ENCODE measurements at regions not wholly inside any gene's neighbourhood (a gene's known extent, or its start where the extent isn't known, plus 50 kb on each side); places are given as distances from the start of the nearest gene placed in this dataset.

DNA sequence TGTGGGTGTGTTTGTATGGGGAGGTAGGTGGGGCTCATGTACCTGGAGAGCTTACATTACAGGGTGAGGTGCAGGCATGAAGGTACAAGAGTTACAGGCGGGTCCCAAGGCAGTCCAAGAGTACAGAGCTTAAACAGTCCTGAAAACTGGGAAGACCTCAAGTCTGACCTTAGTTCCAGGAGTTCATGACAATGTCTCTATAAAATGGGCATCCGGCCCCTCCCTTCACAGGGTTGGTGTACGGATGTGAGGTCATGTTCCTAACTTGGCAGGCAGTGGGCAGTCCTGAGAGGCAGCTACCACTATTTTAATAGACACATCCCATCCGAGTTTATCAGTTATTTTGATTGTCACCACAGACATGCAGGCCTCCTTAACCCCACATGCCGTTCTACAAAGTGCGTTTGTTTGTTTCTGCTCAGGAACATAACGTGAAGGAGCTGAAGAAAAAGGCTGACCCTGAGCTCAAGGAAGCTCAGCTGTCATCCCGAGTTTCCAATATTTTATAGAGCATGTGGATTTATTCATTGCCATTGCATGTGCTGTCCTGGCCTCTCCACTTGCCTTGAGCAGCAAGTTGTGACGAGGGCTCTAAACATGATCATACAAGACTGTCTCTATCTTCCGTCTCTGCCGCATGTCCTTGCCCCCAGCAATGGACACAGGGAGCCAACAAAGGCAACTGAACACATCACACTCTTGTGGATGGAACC is 647.5 kb upstream of the IGFBP3 start (continued):
- no peak for TF ChIP-seq MAFK (IDR thresholded peaks at IDR 0.05; ENCODE audit: low read depth, low read length)

GRCh38 chr7:46567858-46568257 is 646.8 kb upstream of the IGFBP3 start:
- Histone ChIP-seq H3K36me3 (ENCODE audit: control insufficient read depth, insufficient read depth, low read length) (no peaks in the 10 kb centered on the region), H3K4me2 (ENCODE audit: low read depth, low read length) (no peak overlapping the region), H4K5ac (ENCODE audit: low read depth, low read length) (no peak overlapping the region; the same call in 1 of the 2 replicates), H3K9me1 (ENCODE audit: insufficient read depth, low read length) (peaks cover 4% of the 10 kb centered on the region), H3K4ac (ENCODE audit: low read depth, low read length) (no peak overlapping the region), H3K9ac (ENCODE audit: low read depth, low read length) (no peak overlapping the region), H2AK9ac (replicated peaks; ENCODE audit: low read depth, low read length, poor library complexity) (no peak overlapping the region), H2BK20ac (ENCODE audit: low read depth, low read length) (no peak overlapping the region), H3K14ac (replicated peaks; ENCODE audit: low read depth, low read length) (no peak overlapping the region), H2BK120ac (ENCODE audit: low read depth, low read length) (no peak overlapping the region), H4K20me1 (ENCODE audit: insufficient read depth, low read length) (no peaks in the 10 kb centered on the region), H3K27me3 (ENCODE audit: control insufficient read depth, insufficient read depth, low read length) (no peaks in the 10 kb centered on the region), H3K18ac (ENCODE audit: low read depth, low read length) (no peak overlapping the region; the same call in 1 of the 2 replicates), H2AFZ (replicated peaks; ENCODE audit: low read length, poor library complexity) (no peak overlapping the region), H3K27ac (ENCODE audit: insufficient read depth, low read length) (no peak overlapping the region), H4K8ac (ENCODE audit: low read depth in 2 of 2, low read length in 2 of 2) (no peak overlapping the region), H4K91ac (ENCODE audit: insufficient read depth, low read depth, low read length) (no peak overlapping the region), H3K4me1 (ENCODE audit: control insufficient read depth, insufficient read depth, low read length) (peaks cover 5% of the 10 kb centered on the region), H3K79me1 (ENCODE audit: low read depth in 1 of 2, low read length in 2 of 2) (no peaks in the 10 kb centered on the region), H3K23ac (ENCODE audit: low read depth, low read length) (no peak overlapping the region), H3K56ac (ENCODE audit: extremely low read depth, insufficient read depth, low read length) (no peak overlapping the region), H2AK5ac (ENCODE audit: low read depth, low read length) (peak overlapping the region; percentile 26; the same call in 1 of the 2 replicates), H3K9me3 (ENCODE audit: control insufficient read depth, insufficient read depth, low read length) (no peaks in the 10 kb centered on the region), H3K4me3 (ENCODE audit: insufficient read depth, low read depth, low read length) (no peak overlapping the region), H2BK5ac (ENCODE audit: low read depth, low read length, poor library complexity, severe bottlenecking) (no peak overlapping the region), H2BK15ac (ENCODE audit: low read depth, low read length) (no peak overlapping the region; the same call in 1 of the 3 replicates)
- POLR2A ChIA-PET (ENCODE audit: unreplicated experiment) = no interaction called here
- no CpG with 5 or more reads among the region's 6 CpGs for WGBS, 2 experiments (ENCODE audit: extremely low coverage in 2 of 2, insufficient read length in 1 of 2)
- intact Hi-C loops (cut with micrococcal nuclease) = loop anchor here (10.0 kb wide), 1 partner anchor 207 kb away; no protein-coding TSS in a partner anchor
- CTCF ChIA-PET = interaction anchor here (0.6 kb wide), 1 partner anchor 15 kb away, joined by 3 read pairs; no protein-coding TSS in a partner anchor
- ATAC-seq (ENCODE audit: low read depth) (no peak), DNase-seq (no peak)
- dilution Hi-C loops (cut with HindIII; ENCODE audit: low sequenced_read_pairs, unreplicated experiment) = no loop called here
- BruUV-seq (replicated peaks) = no TSS peak
- in situ Hi-C loops (cut with MboI; ENCODE audit: low sequenced_read_pairs) = no loop called here
- no peak for TF ChIP-seq RFX5 (IDR thresholded peaks at IDR 0.05; ENCODE audit: low read depth, low read length)
- TF ChIP-seq MAFK (IDR thresholded peaks at IDR 0.05; ENCODE audit: low read depth, low read length) = no peak
- no peak for TF ChIP-seq CEBPB (IDR thresholded peaks at IDR 0.05; ENCODE audit: low read depth, low read length)
- no peak for TF ChIP-seq ELK1 (IDR thresholded peaks at IDR 0.05; ENCODE audit: borderline replicate concordance, low read depth, low read length)
- TF ChIP-seq CHD1 (IDR thresholded peaks at IDR 0.05; ENCODE audit: low read depth, low read length) = no peak
- no peak for TF ChIP-seq RAD21 (IDR thresholded peaks at IDR 0.05; ENCODE audit: low read length)
- no peak for TF ChIP-seq BHLHE40 (IDR thresholded peaks at IDR 0.05; ENCODE audit: low read depth, low read length)
- TF ChIP-seq, protein P1, sequence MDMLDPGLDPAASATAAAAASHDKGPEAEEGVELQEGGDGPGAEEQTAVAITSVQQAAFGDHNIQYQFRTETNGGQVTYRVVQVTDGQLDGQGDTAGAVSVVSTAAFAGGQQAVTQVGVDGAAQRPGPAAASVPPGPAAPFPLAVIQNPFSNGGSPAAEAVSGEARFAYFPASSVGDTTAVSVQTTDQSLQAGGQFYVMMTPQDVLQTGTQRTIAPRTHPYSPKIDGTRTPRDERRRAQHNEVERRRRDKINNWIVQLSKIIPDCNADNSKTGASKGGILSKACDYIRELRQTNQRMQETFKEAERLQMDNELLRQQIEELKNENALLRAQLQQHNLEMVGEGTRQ (IDR thresholded peaks at IDR 0.05; ENCODE audit: low read depth, low read length) = no peak
- TF ChIP-seq POLR2A (IDR thresholded peaks at IDR 0.05; ENCODE audit: low read depth, low read length) = no peak
- TF ChIP-seq, protein P2, sequence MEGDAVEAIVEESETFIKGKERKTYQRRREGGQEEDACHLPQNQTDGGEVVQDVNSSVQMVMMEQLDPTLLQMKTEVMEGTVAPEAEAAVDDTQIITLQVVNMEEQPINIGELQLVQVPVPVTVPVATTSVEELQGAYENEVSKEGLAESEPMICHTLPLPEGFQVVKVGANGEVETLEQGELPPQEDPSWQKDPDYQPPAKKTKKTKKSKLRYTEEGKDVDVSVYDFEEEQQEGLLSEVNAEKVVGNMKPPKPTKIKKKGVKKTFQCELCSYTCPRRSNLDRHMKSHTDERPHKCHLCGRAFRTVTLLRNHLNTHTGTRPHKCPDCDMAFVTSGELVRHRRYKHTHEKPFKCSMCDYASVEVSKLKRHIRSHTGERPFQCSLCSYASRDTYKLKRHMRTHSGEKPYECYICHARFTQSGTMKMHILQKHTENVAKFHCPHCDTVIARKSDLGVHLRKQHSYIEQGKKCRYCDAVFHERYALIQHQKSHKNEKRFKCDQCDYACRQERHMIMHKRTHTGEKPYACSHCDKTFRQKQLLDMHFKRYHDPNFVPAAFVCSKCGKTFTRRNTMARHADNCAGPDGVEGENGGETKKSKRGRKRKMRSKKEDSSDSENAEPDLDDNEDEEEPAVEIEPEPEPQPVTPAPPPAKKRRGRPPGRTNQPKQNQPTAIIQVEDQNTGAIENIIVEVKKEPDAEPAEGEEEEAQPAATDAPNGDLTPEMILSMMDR (conservative IDR thresholded peaks at IDR 0.05; ENCODE audit: low read depth, low read length) = no peak
- no peak for TF ChIP-seq SMC3 (IDR thresholded peaks at IDR 0.05; ENCODE audit: low read depth, low read length)
- no peak for TF ChIP-seq MAZ (IDR thresholded peaks at IDR 0.05; ENCODE audit: borderline replicate concordance, low read depth, low read length)
- TF ChIP-seq RCOR1 (IDR thresholded peaks at IDR 0.05; ENCODE audit: insufficient replicate concordance, low read length) = no peak

Measured in IMR-90 (cell line).